ENCODE measurements at regions not wholly inside any gene's neighbourhood (a gene's known extent, or its start where the extent isn't known, plus 50 kb on each side); places are given as distances from the start of the nearest gene placed in this dataset.

- H3K18ac ChIP-seq (ENCODE audit: low read depth, low read length), result no peak overlapping the region
- H2BK20ac ChIP-seq (ENCODE audit: low read depth, low read length), result no peak overlapping the region
- H4K91ac ChIP-seq (ENCODE audit: insufficient read depth, low read depth, low read length), result no peak overlapping the region
- H3K27ac ChIP-seq (ENCODE audit: insufficient read depth, low read length), result no peak overlapping the region
- no peak overlapping the region for H2BK5ac ChIP-seq (ENCODE audit: low read depth, low read length, poor library complexity, severe bottlenecking)
- no peak for DNase-seq
- H4K8ac ChIP-seq (ENCODE audit: low read depth in 2 of 2, low read length in 2 of 2), result no peak overlapping the region
- H4K20me1 ChIP-seq (ENCODE audit: insufficient read depth, low read length), result no peaks in the 10 kb centered on the region
- no peak overlapping the region for H2AK9ac ChIP-seq (replicated peaks; ENCODE audit: low read depth, low read length, poor library complexity)
- no peak overlapping the region for H2BK15ac ChIP-seq (ENCODE audit: low read depth, low read length)
- H3K4me3 ChIP-seq (ENCODE audit: insufficient read depth, low read depth, low read length), result no peak overlapping the region
- H3K4ac ChIP-seq (ENCODE audit: low read depth, low read length), result no peak overlapping the region
- POLR2A ChIA-PET (ENCODE audit: unreplicated experiment), result no interaction called here
- BruUV-seq (replicated peaks), result no TSS peak
- no peaks in the 10 kb centered on the region for H3K9me3 ChIP-seq (ENCODE audit: control insufficient read depth, insufficient read depth, low read length)
- WGBS, 2 experiments (ENCODE audit: extremely low coverage in 2 of 2, insufficient read length in 1 of 2), result no CpG with 5 or more reads among the region's 2 CpGs
- H2BK120ac ChIP-seq (ENCODE audit: low read depth, low read length), result no peak overlapping the region
- no peak overlapping the region for H3K56ac ChIP-seq (ENCODE audit: extremely low read depth, insufficient read depth, low read length)
- CTCF ChIA-PET, result no interaction called here
- no peaks in the 10 kb centered on the region for H3K27me3 ChIP-seq (ENCODE audit: control insufficient read depth, insufficient read depth, low read length)
- in situ Hi-C loops (cut with MboI; ENCODE audit: low sequenced_read_pairs), result no loop called here
- H3K36me3 ChIP-seq (ENCODE audit: control insufficient read depth, insufficient read depth, low read length), result no peaks in the 10 kb centered on the region
- H3K9me1 ChIP-seq (ENCODE audit: insufficient read depth, low read length), result peaks cover 3% of the 10 kb centered on the region; the same call in 1 of the 2 replicates
- intact Hi-C loops (cut with micrococcal nuclease), result loop anchor here (10.0 kb wide), 1 partner anchor 149 kb away; no protein-coding TSS in a partner anchor
- no peaks in the 10 kb centered on the region for H3K79me1 ChIP-seq (ENCODE audit: low read depth in 1 of 2, low read length in 2 of 2)
- no peak overlapping the region for H3K23ac ChIP-seq (ENCODE audit: low read depth, low read length)
- H3K9ac ChIP-seq (ENCODE audit: low read depth, low read length), result no peak overlapping the region
- H3K14ac ChIP-seq (replicated peaks; ENCODE audit: low read depth, low read length), result no peak overlapping the region
- no peak for ATAC-seq (ENCODE audit: low read depth)
- dilution Hi-C loops (cut with HindIII; ENCODE audit: low sequenced_read_pairs, unreplicated experiment), result no loop called here
- no peak overlapping the region for H2AFZ ChIP-seq (replicated peaks; ENCODE audit: low read length, poor library complexity)
- no peak overlapping the region for H4K5ac ChIP-seq (ENCODE audit: low read depth, low read length)
- TF ChIP-seq BHLHE40 (IDR thresholded peaks at IDR 0.05; ENCODE audit: low read depth, low read length), result no peak
- TF ChIP-seq POLR2A (IDR thresholded peaks at IDR 0.05; ENCODE audit: low read depth, low read length), result no peak
- no peak for TF ChIP-seq CHD1 (IDR thresholded peaks at IDR 0.05; ENCODE audit: low read depth, low read length)
- no peak for TF ChIP-seq USF2 (IDR thresholded peaks at IDR 0.05; ENCODE audit: low read depth, low read length)
- TF ChIP-seq RCOR1 (IDR thresholded peaks at IDR 0.05; ENCODE audit: insufficient replicate concordance, low read length), result no peak
- no peak for TF ChIP-seq MAFK (IDR thresholded peaks at IDR 0.05; ENCODE audit: low read depth, low read length)
- no peak for TF ChIP-seq RAD21 (IDR thresholded peaks at IDR 0.05; ENCODE audit: low read length)
- no peak for TF ChIP-seq CTCF (conservative IDR thresholded peaks at IDR 0.05; ENCODE audit: low read depth, low read length)
- TF ChIP-seq NFE2L2 (IDR thresholded peaks at IDR 0.05; ENCODE audit: low read depth, low read length), result no peak
- no peak for TF ChIP-seq ELK1 (IDR thresholded peaks at IDR 0.05; ENCODE audit: borderline replicate concordance, low read depth, low read length)
- TF ChIP-seq MAZ (IDR thresholded peaks at IDR 0.05; ENCODE audit: borderline replicate concordance, low read depth, low read length), result no peak
- no peak for TF ChIP-seq RFX5 (IDR thresholded peaks at IDR 0.05; ENCODE audit: low read depth, low read length)
- no peak for TF ChIP-seq FOS (IDR thresholded peaks at IDR 0.05; ENCODE audit: low read depth, low read length)
- H3K4me1 ChIP-seq (ENCODE audit: control insufficient read depth, insufficient read depth, low read length), result peaks cover 4% of the 10 kb centered on the region
- H2AK5ac ChIP-seq (ENCODE audit: low read depth, low read length), result no peak overlapping the region
- H3K4me2 ChIP-seq (ENCODE audit: low read depth, low read length), result no peak overlapping the region
These were observed 75.6 kb upstream of the NCKAP5 start for GRCh38 chr2:133643863-133644262.
